Lower leg skin (tissue), 3 donors: ENCODE measurements at regions not wholly inside any gene's neighbourhood (a gene's known extent, or its start where the extent isn't known, plus 50 kb on each side); places are given as distances from the start of the nearest gene placed in this dataset.

Experiments
- POLR2A ChIP-seq, 2 donors: fragments of 450-650 bp; IDR thresholded peaks; one replicate each; pipeline ENCODE4 v1.6.1; 2016 to 2017; ENCODE audit warnings: antibody characterized with exemption in 2 of 2, mild to moderate bottlenecking in 1 of 2, moderate library complexity in 1 of 2
- TF ChIP-seq, protein P1 (sequence below), 3 donors: fragments of 450-650 bp; IDR thresholded peaks; one replicate each; pipeline ENCODE4 v1.5.1; 2016; ENCODE audit warnings: antibody characterized with exemption in 3 of 3, mild to moderate bottlenecking in 3 of 3, moderate library complexity in 2 of 3

DNA sequence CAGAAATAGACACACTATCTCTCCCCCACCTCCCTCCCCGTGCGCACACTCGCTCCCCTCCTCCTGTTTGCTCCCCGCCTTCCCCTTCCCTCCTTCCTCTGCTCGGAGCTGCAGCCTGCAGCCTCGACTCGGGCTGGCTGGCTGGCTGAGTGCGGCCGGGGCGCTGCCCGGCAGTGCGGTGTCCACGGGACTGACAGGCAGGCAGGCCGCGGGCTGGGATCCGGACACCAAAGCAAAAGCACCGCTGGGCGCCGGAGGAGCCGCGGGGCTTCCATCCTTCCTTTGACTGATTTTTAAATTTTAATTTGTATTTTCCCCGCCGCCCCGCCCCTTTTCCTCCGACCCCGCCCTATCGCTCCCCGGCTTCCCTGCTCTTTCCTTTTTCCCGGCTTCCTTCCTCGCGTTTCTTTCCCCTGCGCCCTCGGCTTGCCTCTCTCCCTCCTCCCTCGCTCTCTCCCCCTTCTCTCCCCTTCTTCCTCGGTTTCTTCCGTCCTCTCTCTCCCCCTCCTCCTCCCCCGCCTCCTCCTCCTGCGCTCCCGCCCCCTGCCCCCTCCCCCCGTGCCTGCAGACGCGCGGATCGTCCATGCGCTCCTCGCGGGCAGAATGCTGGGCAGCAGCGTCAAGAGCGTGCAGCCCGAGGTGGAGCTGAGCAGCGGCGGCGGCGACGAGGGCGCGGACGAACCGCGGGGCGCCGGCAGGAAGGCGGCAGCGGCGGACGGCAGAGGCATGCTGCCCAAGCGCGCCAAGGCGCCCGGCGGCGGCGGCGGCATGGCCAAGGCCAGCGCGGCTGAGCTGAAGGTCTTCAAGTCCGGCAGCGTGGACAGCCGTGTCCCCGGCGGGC, 109.4 kb downstream of the NAV1 start:
- TF ChIP-seq, protein P1, sequence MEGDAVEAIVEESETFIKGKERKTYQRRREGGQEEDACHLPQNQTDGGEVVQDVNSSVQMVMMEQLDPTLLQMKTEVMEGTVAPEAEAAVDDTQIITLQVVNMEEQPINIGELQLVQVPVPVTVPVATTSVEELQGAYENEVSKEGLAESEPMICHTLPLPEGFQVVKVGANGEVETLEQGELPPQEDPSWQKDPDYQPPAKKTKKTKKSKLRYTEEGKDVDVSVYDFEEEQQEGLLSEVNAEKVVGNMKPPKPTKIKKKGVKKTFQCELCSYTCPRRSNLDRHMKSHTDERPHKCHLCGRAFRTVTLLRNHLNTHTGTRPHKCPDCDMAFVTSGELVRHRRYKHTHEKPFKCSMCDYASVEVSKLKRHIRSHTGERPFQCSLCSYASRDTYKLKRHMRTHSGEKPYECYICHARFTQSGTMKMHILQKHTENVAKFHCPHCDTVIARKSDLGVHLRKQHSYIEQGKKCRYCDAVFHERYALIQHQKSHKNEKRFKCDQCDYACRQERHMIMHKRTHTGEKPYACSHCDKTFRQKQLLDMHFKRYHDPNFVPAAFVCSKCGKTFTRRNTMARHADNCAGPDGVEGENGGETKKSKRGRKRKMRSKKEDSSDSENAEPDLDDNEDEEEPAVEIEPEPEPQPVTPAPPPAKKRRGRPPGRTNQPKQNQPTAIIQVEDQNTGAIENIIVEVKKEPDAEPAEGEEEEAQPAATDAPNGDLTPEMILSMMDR (IDR thresholded peaks at IDR 0.05) = no peak
- no peak for TF ChIP-seq POLR2A (IDR thresholded peaks at IDR 0.05)
